Stimulated activated CD8-positive, alpha-beta memory T cell treated with anti-CD3 and anti-CD28 coated beads, Interleukin-7, amount 100 ng/mL, for 4 hours (primary cell): ENCODE measurements at regions not wholly inside any gene's neighbourhood (a gene's known extent, or its start where the extent isn't known, plus 50 kb on each side); places are given as distances from the start of the nearest gene placed in this dataset.
"Not testable (repeated sequence)": the region's sequence is repeated elsewhere in the genome, so short reads cannot be mapped to it uniquely, and the experiment has no call there.

Source experiments
- DNase-seq, 2 donors: peaks; one replicate each; pipeline ENCODE4 v3.0.0-alpha.2; 2020; ENCODE audit warnings: low read depth in 2 of 2

DNA sequence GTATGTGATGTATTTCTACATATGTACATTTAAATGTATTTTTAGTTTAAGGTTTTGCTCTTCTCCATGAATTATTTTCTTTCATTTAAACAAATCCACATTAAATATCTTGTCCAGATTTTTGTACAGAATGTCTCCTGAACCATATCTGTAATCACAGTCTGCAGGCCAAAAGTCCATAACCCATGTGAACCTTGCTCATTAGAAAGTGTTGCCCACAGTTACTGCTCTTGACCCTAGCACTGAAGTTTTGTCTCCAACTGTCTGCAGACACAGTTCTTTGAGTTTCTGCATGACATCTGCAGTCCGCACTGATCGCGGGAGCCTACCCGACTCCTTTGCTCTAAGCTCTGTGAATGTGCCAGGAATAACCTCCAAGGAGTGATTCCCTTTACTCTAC is 626.2 kb upstream of the SLC10A2 start:
- DNase-seq: no peak

DNA sequence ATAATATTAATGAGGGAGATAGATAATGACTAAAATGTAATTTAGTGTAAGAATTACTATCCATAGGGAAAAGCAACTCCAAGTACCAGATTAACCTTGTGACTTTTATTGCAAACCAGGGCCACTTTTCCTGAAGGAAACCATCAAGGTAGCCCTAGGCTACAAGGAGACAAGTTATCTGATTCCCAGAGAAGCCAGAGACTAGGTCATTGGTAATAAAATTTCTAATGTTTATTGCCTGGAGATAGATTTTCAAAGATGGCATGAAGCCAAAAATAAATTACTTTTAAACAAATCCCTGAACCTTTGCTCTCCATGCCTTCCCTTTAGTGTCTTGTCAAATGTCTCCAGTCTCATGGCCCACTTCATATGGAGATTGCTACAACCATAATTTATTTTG is 610.1 kb upstream of the SLC10A2 start:
- no peak for DNase-seq

DNA sequence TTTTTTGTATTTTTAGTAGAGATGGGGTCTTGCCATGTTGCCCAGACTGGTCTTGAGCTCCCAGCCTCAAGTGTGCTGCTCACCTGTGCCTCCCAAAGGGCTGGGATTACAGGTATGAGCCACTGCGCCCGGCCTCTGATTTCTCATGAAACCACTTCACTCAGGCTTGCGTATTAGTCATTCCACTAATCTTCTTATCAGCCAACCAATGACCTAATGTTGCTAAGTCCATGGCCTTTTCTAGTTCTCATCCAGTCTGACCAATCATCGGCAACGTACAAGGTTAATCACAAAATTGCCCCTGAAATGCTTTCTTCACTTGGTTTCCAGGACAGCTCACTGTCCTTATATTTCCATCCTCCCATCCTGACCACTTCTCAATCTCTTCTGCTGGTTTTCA is 605.3 kb upstream of the SLC10A2 start:
- no peak for DNase-seq

DNA sequence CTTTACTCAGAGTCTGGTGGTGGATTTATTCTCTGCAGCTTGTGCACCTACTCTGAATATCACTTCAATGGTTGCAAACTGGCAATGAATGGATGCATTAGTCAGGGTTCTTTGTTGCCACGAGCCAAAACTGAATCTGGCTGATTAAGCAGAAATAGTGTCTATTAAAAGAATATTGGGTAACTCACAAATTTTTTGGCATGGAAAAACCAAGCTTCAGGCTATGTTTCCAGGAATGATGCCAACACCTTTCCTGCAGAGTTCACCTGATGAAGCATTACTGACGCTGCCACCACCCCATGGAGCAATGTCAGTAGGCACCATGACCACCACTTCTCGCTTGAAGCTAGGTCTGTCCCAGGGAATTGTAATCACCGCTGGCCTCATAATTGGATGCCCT is 597.8 kb upstream of the SLC10A2 start:
- no peak for DNase-seq

DNA sequence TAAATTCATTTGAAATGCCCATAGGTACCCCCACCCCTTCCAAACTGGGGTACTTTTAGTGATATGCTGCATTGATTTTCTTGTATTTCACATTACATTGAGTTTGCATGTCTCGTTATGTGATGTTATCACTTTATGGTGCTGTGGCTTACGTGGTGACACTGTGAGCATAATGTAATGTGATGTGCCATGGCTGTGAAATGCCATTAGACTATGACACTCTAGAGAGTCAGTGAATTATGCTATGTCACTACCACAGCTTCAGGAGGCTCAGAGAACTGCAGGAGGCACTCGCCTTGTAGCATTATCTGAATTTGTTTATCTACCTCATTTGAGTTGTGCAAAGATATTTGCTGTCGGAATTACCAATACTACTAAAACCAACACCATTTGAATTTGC is 590.1 kb upstream of the SLC10A2 start:
- DNase-seq: no peak

DNA sequence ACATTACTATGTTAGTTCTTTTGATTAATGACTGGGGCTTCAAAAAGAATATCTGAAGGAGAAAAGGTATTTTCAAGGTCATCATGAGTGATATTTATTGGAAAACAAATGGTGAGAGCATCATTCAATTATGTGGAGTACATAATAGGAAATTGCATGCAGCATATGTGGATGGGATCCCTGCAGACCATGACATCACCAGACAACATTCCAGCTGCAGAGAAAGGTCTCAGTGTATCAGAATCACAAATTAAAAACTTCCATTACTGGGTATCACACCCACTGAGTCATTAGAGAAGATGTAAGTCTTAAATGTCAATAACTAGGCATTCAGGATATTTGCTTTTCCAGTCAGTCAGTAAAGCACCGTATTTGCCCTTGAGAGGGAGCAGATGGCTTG is 574.4 kb upstream of the SLC10A2 start:
- DNase-seq: no peak

DNA sequence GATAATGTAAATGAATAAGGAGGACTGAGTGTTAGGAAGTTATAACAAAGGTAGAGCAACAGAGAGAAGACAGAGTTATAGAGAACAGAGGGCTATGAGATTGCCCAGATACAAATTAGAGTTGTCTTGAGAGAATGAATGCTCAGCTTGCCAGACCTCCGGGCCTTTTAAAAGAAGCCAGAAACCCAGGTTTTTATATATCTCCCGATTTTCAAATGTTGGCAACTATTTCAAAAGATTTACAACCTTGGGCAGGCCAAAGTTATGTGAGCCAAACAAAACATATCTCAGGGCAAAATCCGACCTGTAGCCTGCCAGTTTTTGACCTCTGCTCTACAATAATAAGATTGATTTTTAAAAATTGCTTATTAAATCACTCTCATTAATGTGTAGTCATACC is 573.1 kb upstream of the SLC10A2 start:
- DNase-seq: no peak

DNA sequence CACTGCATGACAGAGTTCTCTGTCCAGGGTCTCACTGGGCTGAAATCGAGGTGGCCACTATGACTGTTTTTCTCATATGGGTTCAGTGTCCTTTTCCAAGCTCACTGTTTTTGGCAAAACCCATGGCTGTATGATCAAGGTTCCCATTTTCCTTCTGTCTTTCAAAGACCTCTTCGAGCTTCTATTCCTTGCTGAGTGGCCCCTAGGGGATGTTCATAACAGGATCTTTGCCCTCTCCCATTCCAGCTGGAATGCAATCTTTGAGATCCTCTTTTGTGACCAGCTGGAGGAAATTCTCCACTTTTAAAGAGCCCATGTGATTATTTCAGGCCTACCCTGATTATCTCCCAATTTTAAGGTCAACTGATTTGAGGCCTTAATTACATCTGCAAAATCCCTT is 572.5 kb upstream of the SLC10A2 start:
- DNase-seq: no peak

DNA sequence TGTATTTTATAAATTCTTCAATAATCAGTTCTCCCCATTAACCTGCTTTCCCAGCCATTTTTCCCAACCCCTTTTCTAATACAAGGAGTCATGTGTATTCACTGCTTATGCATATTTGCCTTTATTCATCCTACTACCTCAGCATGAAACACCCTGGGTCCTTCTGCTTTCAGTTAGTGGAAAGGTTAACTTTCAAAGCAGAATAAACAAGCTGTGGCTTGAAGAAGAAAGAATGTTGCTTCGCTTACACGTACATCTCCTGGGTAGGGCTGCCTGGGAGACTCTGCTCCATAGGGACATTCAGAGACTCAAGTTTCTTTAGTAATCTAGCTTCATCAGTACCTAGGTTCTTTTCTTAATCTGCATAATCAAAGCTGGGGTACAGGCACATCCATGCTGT is 567.8 kb upstream of the SLC10A2 start:
- DNase-seq: no peak

DNA sequence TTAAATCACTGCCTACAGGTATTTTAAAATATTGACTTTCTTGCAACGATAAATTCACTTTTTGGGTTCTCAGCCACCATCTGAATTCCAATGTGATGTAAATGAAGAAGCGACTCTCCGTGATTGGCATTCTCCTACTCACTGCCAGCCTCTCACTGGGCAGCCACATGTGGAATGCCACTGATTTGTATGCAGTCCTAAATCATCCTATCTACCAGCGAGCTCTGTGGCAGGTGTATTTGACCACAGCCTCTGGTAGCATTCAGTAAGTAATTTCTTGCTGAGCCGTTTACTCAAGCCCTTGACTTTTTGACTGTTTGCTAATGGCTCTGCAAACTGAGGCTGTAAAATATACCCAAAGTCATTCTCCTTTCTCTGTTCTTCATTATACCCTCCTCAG is 559.0 kb upstream of the SLC10A2 start:
- no peak for DNase-seq

DNA sequence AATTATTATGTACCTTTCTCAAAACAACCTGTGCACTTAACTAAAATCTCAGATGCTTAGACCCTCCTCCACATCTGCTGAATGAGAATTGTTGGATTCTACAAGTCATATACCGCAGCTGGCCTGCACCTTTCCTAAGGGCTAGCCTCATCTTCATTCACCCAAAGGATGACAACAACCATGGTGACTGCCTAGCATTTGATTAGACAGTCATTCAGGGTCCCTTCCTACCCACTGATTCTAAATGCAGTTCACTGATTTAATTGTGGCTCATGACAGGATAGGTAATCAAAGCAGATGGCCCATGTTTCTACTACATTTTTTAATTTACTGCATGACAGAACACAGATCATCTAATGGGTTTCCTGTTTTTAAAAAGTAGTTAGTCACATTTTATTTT is 551.9 kb upstream of the SLC10A2 start:
- DNase-seq: no peak

DNA sequence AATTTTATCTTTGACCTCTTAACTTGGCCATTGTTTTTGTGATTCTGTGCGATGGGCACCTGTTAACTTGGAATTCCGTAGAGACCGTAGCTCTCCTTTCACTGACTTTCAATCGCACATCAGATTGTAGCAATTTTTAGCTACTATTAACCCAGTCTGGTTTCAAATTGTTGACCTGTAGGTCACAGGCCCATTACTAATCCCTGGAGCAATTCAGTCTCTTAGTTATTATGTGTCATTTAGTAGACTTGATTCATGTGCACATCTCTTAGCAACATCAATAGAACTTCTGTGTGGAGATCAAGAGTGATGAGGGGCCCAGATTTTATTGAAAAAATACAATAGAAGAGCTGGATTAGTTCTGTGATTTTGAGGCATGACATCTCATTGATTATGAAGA is 549.6 kb upstream of the SLC10A2 start:
- no peak for DNase-seq

DNA sequence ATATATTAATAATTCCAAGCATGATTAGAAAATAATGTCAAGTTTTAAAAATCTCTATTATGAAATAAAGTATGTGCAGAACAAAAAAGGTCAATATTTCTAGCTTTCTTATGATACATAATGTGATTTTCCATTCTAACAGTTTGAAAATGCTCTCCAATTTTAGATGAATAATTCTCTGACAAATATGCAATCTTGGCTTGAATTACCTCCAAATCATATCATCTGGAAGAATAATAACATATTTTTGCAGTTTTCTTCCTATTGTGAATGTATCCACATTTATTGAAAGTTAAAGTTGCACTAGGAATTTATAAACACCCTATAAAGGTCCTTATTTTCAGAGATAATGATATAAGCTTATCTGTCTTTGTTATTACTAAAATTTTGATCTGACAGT is 548.5 kb upstream of the SLC10A2 start:
- no peak for DNase-seq

DNA sequence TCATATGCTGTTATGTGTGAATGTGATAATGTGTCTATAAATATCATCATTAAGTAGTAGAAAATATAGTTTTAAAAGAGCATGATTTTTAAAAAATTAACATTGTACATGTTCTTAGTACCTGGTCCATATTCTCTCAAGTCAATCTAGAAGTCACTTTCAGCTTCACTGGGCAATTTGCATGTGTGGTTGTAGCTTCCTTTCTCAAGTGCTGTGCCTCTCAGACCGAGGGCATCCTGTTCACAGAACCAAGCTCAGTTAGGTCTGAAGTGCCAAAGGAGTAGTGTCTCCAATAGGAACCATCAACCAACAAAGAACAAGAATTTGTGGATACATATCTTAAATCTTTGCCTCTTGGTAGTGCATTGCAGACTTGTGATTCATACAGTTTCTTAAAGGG is 541.8 kb upstream of the SLC10A2 start:
- DNase-seq: no peak

DNA sequence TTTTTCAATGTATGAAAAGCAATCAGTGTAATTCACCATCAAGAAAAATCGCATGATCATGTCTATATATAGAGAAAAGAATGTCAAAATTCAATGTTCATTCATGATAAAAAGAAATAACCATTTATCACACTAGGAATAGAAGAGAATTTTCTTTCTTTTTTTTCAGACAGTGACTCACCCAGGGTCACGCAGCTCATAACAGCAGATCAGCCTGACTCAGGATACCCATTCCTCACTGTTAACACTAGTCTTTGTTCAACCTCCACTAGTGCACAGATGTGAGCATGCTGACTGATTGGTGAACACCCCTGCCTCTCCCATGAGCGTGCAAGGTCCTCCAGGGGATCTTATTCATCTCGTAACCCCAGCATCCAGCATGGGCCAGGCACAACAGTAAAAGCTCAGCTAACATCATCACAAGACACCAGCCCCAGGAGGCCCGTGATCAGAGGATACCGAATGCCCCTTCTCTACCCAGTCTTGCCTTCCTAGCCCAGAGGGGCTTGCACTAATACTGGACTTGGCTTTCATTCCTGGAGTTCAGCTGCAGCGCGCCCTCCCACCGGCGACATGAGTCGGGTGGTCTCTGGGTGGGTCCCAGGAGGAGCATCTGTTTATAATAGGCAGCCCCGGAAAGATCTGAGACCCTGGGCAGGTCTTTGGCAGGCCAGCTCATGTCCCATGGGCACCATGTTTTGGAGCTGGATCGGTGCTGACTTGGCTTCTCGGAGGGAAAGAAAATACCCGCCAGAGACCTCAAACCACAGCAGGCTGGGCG is 539.5 kb upstream of the SLC10A2 start:
- DNase-seq: no peak

DNA sequence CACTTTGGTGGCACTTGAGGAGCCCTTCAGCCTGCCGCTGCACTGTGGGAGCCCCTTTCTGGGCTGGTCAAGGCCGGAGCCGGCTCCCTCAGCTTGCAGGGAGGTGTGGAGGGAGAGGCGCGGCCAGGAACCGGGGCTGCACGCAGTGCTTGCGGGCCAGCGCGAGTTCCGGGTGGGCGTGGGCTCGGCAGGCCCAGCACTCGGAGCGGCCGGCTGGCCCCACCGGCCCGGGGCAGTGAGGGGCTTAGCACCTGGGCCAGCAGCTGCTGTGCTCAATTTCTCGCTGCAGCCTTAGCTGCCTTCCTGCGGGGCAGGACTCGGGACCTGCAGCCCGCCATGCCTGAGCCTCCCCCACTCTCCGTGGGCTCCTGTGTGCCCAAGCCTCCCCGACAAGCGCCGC is 533.7 kb upstream of the SLC10A2 start:
- DNase-seq: not testable (repeated sequence)

DNA sequence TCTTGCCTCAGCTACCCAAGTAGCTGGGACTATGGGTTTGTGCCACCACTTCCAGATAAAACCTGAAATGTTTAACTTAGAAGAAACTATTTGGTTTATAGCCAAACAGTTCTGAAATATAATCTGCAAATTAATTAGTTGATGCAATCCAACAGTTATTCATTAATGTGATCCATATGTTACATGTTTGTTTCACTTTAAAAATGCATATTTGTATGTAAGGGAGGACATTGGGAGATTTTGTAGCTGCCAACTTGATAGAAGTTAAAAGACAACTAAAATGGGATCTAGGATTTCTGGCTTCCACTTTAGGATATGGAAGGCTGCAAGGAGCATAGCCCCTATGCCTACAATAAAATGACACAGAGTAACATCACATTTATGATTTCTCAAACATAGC is 532.5 kb upstream of the SLC10A2 start:
- no peak for DNase-seq

DNA sequence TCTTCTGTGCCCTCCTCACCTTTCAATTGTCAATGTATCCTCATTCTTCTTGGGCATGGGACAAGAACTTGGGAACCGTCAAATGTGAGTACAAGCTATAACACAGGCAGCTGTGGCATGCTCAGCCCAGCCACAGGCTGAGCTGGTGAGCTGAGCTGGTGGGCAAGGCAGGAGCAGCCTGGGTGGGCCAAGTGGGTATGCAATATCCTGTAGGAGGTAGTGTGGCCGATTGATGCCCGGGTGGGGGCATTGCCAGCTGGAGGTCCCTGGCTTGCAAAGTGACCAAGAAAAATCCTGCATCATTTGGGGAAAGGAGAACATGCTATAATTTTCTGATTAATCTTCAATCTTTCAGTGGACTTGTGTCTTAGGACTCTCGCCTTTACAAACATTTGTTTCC is 507.2 kb upstream of the SLC10A2 start:
- DNase-seq: no peak

DNA sequence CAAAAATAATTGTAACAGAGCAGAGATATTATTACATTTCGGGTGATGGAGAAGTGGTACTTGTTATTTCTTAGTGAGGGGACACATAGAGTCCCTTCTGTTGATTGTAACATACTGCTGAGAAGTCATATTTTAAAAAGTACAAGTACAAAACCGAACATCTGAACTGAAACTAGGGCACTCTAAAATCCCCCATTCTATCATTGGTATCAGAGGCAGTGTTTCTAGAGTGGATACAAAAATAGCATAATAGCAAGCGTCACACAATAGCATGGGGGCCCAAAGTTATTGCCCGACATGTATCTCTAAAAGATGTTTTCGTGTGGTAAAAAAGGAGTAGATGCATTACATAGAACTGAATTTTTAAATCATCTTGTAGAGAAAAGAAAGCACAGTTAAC is 502.1 kb upstream of the SLC10A2 start:
- no peak for DNase-seq

DNA sequence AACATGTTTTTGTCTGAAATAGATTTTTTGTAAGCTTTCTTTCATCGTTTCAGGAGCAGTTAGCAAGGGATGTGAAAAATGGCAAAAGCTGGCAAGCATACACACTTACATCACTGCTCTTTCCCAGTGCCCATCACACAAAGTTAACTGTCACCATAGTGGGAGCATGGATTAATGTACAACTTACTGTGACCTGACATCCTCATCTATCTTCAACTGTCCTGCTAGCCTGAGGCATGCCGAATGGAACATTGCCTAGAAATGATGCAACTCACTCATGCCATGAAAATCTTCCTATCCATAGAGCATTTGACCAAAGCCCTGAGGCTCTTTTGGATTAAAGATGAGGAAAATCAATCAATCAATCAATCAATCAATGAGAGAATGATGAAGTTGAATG is 491.7 kb upstream of the SLC10A2 start:
- DNase-seq: no peak

DNA sequence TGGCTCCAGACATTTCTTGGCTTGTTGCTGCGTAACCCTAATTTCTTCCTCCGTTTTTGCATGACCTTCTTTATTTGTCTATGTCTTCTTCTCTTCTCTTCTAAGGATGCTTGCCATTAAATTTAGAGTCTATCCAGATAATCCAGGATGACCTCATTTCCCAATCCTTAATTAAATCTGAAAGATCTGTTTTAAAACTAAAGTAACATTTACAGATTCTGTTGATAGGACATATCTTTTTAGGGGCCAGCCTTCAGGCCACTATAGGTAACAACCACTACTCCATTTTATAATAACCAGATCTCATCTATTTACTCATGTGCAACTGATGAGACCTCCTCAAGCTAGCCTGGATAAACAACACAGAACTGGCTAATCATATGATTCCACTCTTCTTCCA is 490.5 kb upstream of the SLC10A2 start:
- no peak for DNase-seq

DNA sequence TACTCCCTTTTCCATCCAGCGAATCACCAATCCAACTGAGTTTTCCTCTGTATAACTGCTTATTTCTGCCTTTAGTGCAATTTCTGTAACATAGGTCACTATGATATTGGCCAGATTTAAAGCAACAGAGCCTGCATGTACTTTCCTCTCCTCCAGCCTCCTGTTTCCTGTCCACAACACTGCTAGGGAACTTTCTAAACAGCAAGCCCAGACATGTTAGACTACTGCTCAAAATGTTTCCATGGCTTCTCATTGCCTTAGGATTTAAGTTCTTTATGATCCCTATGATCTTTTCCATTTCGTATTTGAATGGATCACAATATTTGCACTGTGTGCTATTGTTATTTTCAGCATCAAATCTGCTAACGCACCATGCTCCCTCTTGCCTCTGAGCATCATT is 481.7 kb upstream of the SLC10A2 start:
- DNase-seq: no peak

DNA sequence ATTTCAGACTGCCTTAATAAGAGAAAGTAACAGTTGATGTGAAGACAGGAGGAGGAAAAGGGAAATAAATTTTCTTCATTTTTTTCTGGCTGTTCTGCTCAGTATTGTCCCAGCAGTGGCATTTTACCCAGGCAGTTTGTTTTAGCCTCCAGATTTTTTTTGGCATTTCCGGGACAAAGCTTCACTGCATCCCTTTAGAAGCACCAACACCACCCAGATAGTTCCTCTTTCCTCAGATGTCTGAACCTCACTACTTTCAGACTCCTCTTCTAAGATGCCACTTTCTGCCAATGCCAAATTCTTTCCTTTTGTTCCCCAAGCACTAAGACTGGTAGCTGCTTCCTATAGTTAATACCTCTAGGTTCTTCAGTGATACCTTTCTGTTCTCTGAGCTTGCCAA is 480.1 kb upstream of the SLC10A2 start:
- DNase-seq: no peak

DNA sequence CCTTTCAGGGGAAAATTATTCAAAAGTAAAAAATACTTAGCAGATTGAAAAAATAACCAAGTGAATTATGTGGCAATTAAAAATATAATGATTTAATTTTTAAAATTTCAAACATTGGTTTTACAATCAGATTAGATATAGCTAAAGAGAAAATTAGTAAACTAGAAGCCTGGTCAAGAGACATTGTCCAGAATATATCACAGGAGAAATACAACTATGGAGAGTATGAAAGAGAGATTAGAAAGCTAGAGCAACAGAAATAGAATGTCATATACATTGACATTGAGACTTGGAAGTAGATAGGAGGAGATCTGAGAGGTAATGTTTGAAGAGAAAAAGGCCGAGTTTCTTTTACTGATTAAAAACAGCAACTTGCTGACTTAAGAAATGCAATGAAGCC is 476.4 kb upstream of the SLC10A2 start:
- no peak for DNase-seq
